Left lobe of liver (tissue), 2 donors: ENCODE measurements at regions not wholly inside any gene's neighbourhood (a gene's known extent, or its start where the extent isn't known, plus 50 kb on each side); places are given as distances from the start of the nearest gene placed in this dataset.

ENCODE experiments used
- ATAC-seq: fragments of 200-7000 bp; cut with Tn5 transposase; one replicate; pipeline ENCODE4 v1.9.1; 2020; ENCODE audit warnings: mild to moderate bottlenecking, moderate library complexity
- DNase-seq: peaks from one replicate; pipeline ENCODE4 v3.0.0-alpha.2; 2020; ENCODE audit warnings: low spot score
- donor health status: DM: no; HTN: no; CAD: no; lungs with moderate emphysema.
- donor health status: DM: no; HTN: yes; CAD: no.

- DNase-seq, result no peak
- ATAC-seq, result no peak
These were observed 54.6 kb upstream of the EOLA2 start for GRCh38 chrX:149992918-149993317.

- no peak for ATAC-seq
- DNase-seq, result no peak
These were observed 55.7 kb upstream of the EOLA2 start for GRCh38 chrX:149993989-149994388.

GRCh38 chrX:149996515-149996914 is 58.2 kb upstream of the EOLA2 start:
- DNase-seq, result no peak
- ATAC-seq, result no peak

GRCh38 chrX:150005027-150005426 is 66.7 kb upstream of the EOLA2 start:
- ATAC-seq (no peak), DNase-seq (no peak)

DNA sequence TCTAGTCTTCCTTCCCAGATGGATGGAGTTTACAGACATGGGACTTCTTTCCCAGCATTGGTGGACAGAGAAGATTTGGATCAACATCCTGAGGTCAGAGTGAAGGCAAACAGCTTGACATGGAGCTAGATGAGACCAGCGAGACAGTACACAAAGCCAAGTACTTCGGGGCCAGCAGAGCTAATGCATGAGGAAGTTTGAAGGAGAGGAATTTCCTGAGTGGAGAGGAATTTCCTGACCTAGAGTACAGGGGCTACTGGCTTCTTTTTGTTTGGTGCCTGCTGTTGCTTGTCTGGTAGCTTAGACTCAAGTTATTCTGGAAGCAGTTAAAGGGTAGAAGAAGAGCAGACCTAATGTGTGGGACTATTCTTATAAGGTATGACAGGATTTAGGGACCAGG is 69.1 kb upstream of the EOLA2 start:
- ATAC-seq, result no peak
- no peak for DNase-seq

DNA sequence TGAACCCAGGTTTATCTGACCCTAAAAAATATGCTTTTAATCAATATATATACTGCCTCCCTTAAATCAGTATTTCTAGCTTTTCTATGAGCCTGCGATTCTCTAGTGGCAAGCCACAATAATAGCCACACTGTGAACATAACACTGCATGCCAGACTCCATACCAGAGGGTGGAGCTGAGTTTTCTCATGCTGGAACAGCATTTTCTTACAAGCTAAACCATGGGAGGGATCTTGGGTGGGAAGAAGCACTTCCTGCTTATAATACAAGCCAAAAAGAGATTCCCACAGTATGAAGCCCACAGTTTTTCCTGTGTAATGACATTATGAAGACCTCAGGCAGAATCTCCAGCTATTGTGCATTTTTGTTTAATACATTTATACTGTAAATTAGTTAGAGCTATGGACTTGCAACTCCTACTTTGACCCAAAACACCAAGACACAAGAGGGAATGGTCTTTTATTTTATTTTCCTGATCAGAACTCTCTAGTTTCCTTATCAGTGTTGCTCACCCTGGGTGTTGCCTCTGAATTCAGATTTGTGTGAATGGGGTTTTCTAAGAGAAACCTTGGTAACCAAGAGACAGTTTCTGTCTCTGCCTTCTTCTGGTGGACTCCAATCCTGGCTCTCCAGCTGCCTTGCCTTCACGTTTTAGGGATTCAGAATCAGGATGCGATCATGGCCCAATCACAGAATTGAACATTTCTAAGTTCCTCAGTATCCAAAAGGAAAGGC is 74.5 kb upstream of the EOLA2 start:
- no peak for DNase-seq
- ATAC-seq, result no peak

DNA sequence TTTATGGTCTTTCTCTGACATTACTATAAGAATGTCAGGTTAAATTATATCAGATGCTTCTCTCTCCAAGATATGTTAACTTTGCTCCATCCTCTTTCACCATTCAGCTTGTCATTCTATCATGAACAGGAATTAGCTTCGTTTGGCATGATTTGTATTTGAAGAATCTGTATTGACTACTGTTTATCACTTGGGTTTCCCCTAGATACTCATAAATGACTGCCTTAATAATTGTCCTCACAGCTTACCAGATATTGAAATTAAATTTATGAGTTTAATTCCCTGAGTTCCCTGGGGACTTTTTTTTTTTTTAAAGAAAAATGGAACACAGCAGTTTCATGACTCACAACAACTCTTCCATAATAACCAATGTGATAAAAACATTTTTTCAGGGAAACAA is 76.2 kb upstream of the EOLA2 start:
- no peak for DNase-seq
- no peak for ATAC-seq

GRCh38 chrX:150017868-150018267 is 79.6 kb upstream of the EOLA2 start:
- no peak for ATAC-seq

DNA sequence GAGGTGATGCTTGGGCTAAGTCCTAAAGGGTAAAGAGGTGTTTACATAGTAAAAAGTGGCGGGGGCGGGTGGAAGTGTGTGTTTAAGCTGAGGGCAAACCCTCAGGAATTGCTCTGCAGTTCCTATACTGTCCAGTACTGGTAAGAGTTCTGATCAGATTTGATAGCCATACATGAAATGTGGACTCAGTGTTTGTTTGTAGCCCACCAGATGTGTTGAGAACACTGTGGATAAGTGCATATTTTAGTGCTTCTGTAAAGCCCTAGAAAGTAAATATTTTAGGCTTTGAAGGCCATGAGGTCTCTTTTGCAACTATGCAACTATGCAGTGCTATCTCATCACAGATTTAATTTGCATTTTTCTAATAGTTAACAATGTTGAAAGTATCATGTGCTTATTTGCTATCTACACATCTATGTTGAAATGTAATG is 80.7 kb upstream of the EOLA2 start:
- DNase-seq (no peak), ATAC-seq (peak; percentile 56)

More at GRCh38 chrX:150017868-150018267, 79.6 kb upstream of the EOLA2 start:
- DNase-seq, result no peak

GRCh38 chrX:150028692-150029091 is 90.4 kb upstream of the EOLA2 start:
- DNase-seq, result no peak
- no peak for ATAC-seq

DNA sequence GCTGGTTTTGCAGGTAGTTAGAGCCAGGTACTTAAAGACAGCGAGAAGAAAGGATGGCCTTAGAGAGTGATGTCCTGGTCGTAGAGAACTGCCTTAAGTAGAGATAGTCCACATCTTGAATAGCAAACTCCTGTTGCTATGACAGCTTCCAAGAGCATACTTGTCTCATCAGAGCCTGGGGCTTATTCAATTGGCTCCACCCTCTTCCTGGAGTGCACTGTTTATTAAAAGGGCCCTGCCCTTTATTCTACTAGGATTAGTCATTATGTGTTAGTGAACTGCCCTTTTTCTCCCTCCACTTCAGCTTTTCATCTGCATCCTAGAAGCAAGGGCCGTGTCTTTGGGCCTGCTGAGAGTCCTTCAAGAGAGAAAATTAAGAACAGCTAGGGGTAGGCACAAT is 94.5 kb upstream of the EOLA2 start:
- ATAC-seq (no peak), DNase-seq (no peak)

- DNase-seq (no peak), ATAC-seq (no peak)
These were observed 96.5 kb upstream of the EOLA2 start for GRCh38 chrX:150034788-150035187.

- no peak for DNase-seq
- no peak for ATAC-seq
These were observed 97.2 kb upstream of the EOLA2 start for GRCh38 chrX:150035531-150035930.

DNA sequence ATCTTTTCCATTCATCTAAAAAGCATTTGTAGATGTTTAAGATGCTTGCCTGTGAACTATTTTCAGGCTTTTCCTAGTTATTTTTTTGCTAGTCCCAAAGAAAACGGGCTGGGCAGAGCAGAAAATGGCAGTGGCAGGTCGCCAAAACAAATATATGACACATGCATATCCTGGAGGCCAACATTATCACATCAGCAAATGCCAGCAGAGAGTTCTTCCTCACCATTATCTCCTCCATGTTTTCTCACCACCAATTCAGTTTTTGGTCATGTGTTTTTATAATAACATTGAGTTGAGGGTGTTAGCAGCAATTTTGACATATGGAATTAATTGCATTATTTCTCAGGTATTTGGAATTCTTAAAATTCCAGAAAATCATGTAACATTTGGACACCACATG is 97.9 kb upstream of the EOLA2 start:
- DNase-seq (peak; percentile 51), ATAC-seq (peak; percentile 79)

DNA sequence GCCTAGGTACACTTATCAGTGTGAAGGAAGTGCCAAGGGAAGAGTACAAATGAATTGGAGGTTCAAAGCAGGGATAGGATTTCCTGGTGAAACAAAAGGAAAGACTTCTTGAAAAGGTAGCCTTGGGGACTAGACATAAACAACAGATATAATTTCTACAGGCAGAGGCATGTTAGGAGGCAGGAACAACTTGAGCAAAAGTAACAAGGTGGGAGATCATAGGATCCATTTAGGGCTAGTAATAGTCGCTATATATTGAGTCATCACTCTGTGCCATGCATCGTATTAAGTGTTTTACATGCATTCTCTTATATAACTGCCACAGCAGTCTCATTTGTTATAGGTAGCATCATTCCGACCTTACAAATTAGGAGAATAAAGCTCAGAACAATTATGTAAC is 98.3 kb upstream of the EOLA2 start:
- no peak for ATAC-seq

DNA sequence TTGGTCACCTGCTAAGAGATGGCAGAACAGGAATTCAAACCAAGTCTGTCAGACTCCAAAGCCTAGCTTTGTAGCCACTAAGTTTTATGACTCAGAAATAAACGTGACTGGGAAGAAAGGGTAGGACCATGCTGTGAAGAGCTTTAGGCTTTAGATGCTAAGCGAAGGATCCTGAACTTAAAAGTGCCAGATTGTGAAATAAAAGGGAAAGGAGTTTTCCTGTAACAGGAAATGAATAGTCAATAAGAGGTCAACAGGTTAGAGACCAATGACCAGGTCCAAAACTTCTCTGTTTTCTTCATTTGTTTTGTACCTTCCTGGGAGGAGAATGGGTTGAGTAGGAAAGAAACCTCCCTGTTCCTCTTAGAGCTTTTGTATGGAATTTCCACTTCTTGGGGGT is 98.8 kb upstream of the EOLA2 start:
- ATAC-seq, result peak; percentile 48
- DNase-seq, result no peak

More for the DNA sequence above, 98.3 kb upstream of the EOLA2 start:
- no peak for DNase-seq

- no peak for ATAC-seq
- DNase-seq, result no peak
These were observed 100.0 kb upstream of the EOLA2 start for GRCh38 chrX:150038315-150038714.

- no peak for ATAC-seq
These were observed 100.8 kb upstream of the EOLA2 start for GRCh38 chrX:150038986-150039599.

DNA sequence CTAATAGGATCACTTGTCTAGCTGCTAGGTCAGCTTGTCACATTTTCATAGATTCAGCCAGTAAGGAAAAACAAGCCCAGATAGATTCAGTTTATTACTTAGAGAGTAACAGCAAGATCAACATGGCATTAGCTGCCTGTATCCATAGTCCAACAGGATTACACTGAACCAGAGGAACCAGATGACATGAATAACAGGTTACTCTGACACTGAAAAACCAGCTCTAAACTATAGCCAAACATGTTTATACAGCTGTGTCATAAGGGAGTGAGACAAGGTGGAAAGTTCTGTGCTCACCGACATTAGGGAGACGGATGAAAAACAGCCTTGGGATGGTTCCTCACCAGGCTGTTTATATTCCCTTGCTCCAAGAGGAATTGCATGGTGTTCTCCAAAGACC is 102.9 kb upstream of the EOLA2 start:
- DNase-seq (no peak), ATAC-seq (no peak)

More at GRCh38 chrX:150038986-150039599, 100.8 kb upstream of the EOLA2 start:
- DNase-seq, result no peak

- DNase-seq (no peak), ATAC-seq (no peak)
These were observed 106.3 kb upstream of the EOLA2 start for GRCh38 chrX:150044556-150044955.

- ATAC-seq (no peak), DNase-seq (no peak)
These were observed 109.5 kb upstream of the EOLA2 start for GRCh38 chrX:150047818-150048217.

DNA sequence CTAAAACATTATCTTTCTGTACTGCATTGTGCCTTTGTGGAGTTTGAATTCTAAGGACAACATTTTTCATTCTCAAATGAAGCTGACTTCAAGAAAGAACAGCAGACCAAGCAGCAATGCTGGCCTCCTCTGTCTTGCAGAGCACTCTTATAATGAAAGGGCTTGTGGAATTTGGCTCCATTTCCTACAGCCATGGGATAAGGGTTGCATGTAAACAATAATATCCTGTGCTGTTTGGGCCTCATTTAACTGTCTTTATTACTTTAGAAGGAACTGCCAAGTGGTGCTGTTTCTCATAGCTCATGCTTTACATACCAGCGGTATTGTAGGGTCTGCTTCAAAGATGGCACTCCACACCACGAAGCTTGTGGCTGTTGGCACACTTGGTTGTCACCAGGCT is 111.4 kb upstream of the EOLA2 start:
- no peak for ATAC-seq
- DNase-seq, result no peak

- ATAC-seq (no peak), DNase-seq (no peak)
These were observed 112.1 kb upstream of the EOLA2 start for GRCh38 chrX:150050387-150050786.
